Stimulated activated CD4-positive, alpha-beta T cell treated with anti-CD3 and anti-CD28 coated beads, Interleukin-12 subunit alpha, Interleukin-12 subunit beta, amount 100 ng/mL, for 48 hours (primary cell): ENCODE measurements at regions not wholly inside any gene's neighbourhood (a gene's known extent, or its start where the extent isn't known, plus 50 kb on each side); places are given as distances from the start of the nearest gene placed in this dataset.

ENCODE experiments used
- DNase-seq, 3 donors: peaks; one replicate each; pipeline ENCODE4 v3.0.0-alpha.2; 2020; ENCODE audit warnings: low read depth in 2 of 3, low spot score in 1 of 3

GRCh38 chr5:98631311-98632054 is 142.0 kb upstream of the RGMB start:
- DNase-seq = no peak

- no peak for DNase-seq
Observed at GRCh38 chr5:98635656-98636055, 137.8 kb upstream of the RGMB start.

GRCh38 chr5:98637116-98637515 is 136.3 kb upstream of the RGMB start:
- DNase-seq = no peak

GRCh38 chr5:98637557-98637956 is 135.9 kb upstream of the RGMB start:
- DNase-seq = no peak

- DNase-seq = no peak
Observed at GRCh38 chr5:98638111-98638510, 135.4 kb upstream of the RGMB start.

GRCh38 chr5:98638701-98639100 is 134.8 kb upstream of the RGMB start:
- no peak for DNase-seq

- no peak for DNase-seq
Observed at GRCh38 chr5:98639274-98639673, 134.2 kb upstream of the RGMB start.

GRCh38 chr5:98641671-98642070 is 131.8 kb upstream of the RGMB start:
- no peak for DNase-seq

- DNase-seq = no peak
Observed at GRCh38 chr5:98643569-98643968, 129.9 kb upstream of the RGMB start.

- no peak for DNase-seq
Observed at GRCh38 chr5:98651715-98652114, 121.7 kb upstream of the RGMB start.

- no peak for DNase-seq
Observed at GRCh38 chr5:98656125-98656795, 117.2 kb upstream of the RGMB start.

GRCh38 chr5:98656796-98657195 is 116.7 kb upstream of the RGMB start:
- no peak for DNase-seq

GRCh38 chr5:98657559-98657958 is 115.9 kb upstream of the RGMB start:
- DNase-seq = no peak

- no peak for DNase-seq
Observed at GRCh38 chr5:98663521-98663920, 109.9 kb upstream of the RGMB start.

GRCh38 chr5:98664736-98665135 is 108.7 kb upstream of the RGMB start:
- no peak for DNase-seq

GRCh38 chr5:98679963-98680362 is 93.5 kb upstream of the RGMB start:
- DNase-seq = no peak

GRCh38 chr5:98690002-98690401 is 83.5 kb upstream of the RGMB start:
- DNase-seq = no peak

- no peak for DNase-seq
Observed at GRCh38 chr5:98694902-98695301, 78.6 kb upstream of the RGMB start.

- DNase-seq = no peak
Observed at GRCh38 chr5:98698359-98698758, 75.1 kb upstream of the RGMB start.

- no peak for DNase-seq
Observed at GRCh38 chr5:98700730-98701129, 72.7 kb upstream of the RGMB start.

- no peak for DNase-seq
Observed at GRCh38 chr5:98705841-98706240, 67.6 kb upstream of the RGMB start.

- no peak for DNase-seq
Observed at GRCh38 chr5:98709681-98710080, 63.8 kb upstream of the RGMB start.

- DNase-seq = no peak
Observed at GRCh38 chr5:98713027-98713426, 60.4 kb upstream of the RGMB start.
